Muscle layer of colon (tissue), 2 donors: ENCODE measurements at regions not wholly inside any gene's neighbourhood (a gene's known extent, or its start where the extent isn't known, plus 50 kb on each side); places are given as distances from the start of the nearest gene placed in this dataset.
"Not testable (repeated sequence)": the region's sequence is repeated elsewhere in the genome, so short reads cannot be mapped to it uniquely, and the experiment has no call there.

Source experiments
- H3K27ac ChIP-seq: one replicate; pipeline ENCODE4 v1.7.0; 2013; ENCODE audit warnings: low read depth, mild to moderate bottlenecking, low read length, moderate library complexity
- H3K27me3 ChIP-seq, 2 donors: one replicate each; pipeline ENCODE4 v1.7.0; 2013; ENCODE audit warnings: low read length in 2 of 2, mild to moderate bottlenecking in 2 of 2; ENCODE audit not compliant: insufficient read depth in 2 of 2, control insufficient read depth in 1 of 2
- H3K36me3 ChIP-seq: one replicate; pipeline ENCODE4 v1.7.0; 2013; ENCODE audit warnings: mild to moderate bottlenecking, low read length; ENCODE audit not compliant: insufficient read depth
- H3K4me1 ChIP-seq: one replicate; pipeline ENCODE4 v1.7.0; 2013; ENCODE audit warnings: mild to moderate bottlenecking, low read length; ENCODE audit not compliant: insufficient read depth
- H3K4me3 ChIP-seq, 2 donors: one replicate each; pipeline ENCODE4 v1.7.0; 2013; ENCODE audit warnings: low read length in 2 of 2, low read depth in 1 of 2, mild to moderate bottlenecking in 1 of 2, moderate library complexity in 1 of 2
- H3K9ac ChIP-seq: one replicate; pipeline ENCODE4 v1.7.0; 2013; ENCODE audit warnings: low read length
- H3K9me3 ChIP-seq: one replicate; pipeline ENCODE4 v1.7.0; 2013; ENCODE audit warnings: mild to moderate bottlenecking, low read length
- donor health status: abdominal sarcoma.
- donor health status: Adenocarcinoma of cecum.

GRCh38 chr16:26802965-26803364 lies 263.8 kb upstream of the C16orf82 start:
- no peak overlapping the region for H3K9ac ChIP-seq
- H3K27me3 ChIP-seq: no peaks in the 10 kb centered on the region
- no peaks in the 10 kb centered on the region for H3K4me1 ChIP-seq
- no peaks in the 10 kb centered on the region for H3K36me3 ChIP-seq
- H3K9me3 ChIP-seq: no peaks in the 10 kb centered on the region
- no peak overlapping the region for H3K27ac ChIP-seq
- H3K4me3 ChIP-seq: no peak overlapping the region

DNA sequence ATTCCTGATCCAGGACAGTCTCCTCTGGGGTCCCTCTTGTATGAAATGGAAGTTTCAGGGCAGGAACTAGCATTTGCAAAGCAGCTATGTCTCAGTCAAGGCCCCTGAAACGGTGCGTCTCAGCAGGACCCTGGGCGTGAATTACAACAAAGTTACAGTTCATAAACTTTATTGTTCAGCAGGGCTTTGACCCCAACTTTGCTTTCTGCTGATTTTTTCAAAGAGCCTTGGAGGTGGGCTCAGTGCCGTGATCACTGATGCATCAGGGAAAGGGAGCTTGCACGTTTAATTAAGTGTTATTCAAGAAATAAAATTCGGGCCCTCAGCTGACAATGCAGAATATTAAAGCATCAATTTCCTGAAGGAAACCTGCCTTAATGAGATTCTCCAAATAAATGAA lies 260.1 kb upstream of the C16orf82 start:
- Histone ChIP-seq H3K4me1 (no peaks in the 10 kb centered on the region), H3K27ac (no peak overlapping the region), H3K4me3 (no peak overlapping the region), H3K36me3 (no peaks in the 10 kb centered on the region), H3K9ac (no peak overlapping the region), H3K9me3 (no peaks in the 10 kb centered on the region), H3K27me3 (no peaks in the 10 kb centered on the region)

- no peaks in the 10 kb centered on the region for H3K9me3 ChIP-seq
- H3K27ac ChIP-seq: no peak overlapping the region
- no peak overlapping the region for H3K4me3 ChIP-seq
- H3K4me1 ChIP-seq: no peaks in the 10 kb centered on the region
- H3K9ac ChIP-seq: no peak overlapping the region
- H3K36me3 ChIP-seq: no peaks in the 10 kb centered on the region
- H3K27me3 ChIP-seq: no peaks in the 10 kb centered on the region
Observed at GRCh38 chr16:26809461-26809860, 257.3 kb upstream of the C16orf82 start.

DNA sequence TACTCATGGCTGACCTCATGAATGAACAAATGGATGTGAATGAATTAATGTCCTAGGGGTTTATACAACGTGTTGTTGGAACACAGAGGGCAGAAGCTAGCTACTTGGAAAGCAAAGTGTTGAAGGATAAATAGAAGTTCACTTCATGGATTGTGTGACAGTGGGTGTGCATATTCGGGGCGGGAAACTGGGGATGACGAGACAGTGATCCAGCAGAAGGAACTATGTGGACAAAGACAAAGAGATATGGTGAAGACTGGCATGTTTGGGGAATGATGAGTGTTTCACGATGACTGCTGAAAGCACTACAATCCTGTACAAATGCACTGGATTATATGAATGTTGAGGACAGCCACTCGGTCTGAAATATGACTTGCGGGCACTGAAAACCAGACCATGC lies 250.5 kb upstream of the C16orf82 start:
- no peaks in the 10 kb centered on the region for H3K9me3 ChIP-seq
- no peak overlapping the region for H3K9ac ChIP-seq
- no peak overlapping the region for H3K4me3 ChIP-seq
- no peaks in the 10 kb centered on the region for H3K4me1 ChIP-seq
- H3K36me3 ChIP-seq: no peaks in the 10 kb centered on the region
- no peak overlapping the region for H3K27ac ChIP-seq
- H3K27me3 ChIP-seq: no peaks in the 10 kb centered on the region

- H3K36me3 ChIP-seq: no peaks in the 10 kb centered on the region
- H3K4me3 ChIP-seq: no peak overlapping the region
- no peak overlapping the region for H3K9ac ChIP-seq
- no peaks in the 10 kb centered on the region for H3K9me3 ChIP-seq
- no peak overlapping the region for H3K27ac ChIP-seq
- no peaks in the 10 kb centered on the region for H3K27me3 ChIP-seq
- H3K4me1 ChIP-seq: no peaks in the 10 kb centered on the region
Observed at GRCh38 chr16:26816885-26817571, 249.7 kb upstream of the C16orf82 start.

DNA sequence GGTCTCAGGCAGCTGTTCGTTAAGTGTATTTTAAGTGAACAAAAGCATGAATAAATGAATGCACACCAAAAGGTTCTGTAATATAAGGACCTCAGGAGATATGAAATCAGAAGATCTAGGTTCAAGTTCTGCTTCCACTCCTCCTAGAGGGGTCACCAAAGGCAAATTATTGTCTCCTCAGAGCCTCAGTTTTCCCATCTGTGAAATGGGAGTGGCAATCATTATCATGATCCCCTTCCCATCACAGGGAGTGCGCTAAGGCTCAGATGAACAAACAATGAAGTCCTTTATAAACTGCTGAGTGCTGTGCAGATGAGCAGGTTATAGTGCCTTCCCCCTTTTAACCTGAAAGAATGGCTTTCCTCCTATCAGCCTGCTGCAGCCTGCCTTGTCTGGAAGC lies 248.3 kb upstream of the C16orf82 start:
- H3K36me3 ChIP-seq: no peaks in the 10 kb centered on the region
- H3K4me1 ChIP-seq: no peaks in the 10 kb centered on the region
- H3K27ac ChIP-seq: no peak overlapping the region
- H3K9me3 ChIP-seq: no peaks in the 10 kb centered on the region
- H3K27me3 ChIP-seq: no peaks in the 10 kb centered on the region
- H3K9ac ChIP-seq: no peak overlapping the region
- no peak overlapping the region for H3K4me3 ChIP-seq

DNA sequence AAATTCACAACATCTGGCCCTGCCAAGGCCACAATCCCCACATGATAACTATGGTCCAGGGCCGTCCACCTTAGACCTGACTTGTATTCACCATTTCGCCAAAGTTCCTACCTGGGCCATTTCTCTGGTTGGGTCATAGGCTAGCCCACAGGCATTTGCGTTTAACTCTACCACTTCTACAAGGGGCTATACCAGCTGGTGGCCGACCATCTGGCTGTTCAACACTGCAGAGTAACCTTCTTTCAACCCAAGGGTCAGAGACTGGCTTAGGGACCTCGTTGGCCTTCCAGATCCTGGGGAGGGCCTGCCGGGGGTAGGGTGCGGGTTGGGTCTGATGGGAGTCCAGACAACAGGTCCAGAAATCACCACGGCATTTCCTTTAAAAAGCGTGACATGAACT lies 242.3 kb upstream of the C16orf82 start:
- Histone ChIP-seq H3K36me3 (no peaks in the 10 kb centered on the region), H3K27ac (no peak overlapping the region), H3K4me1 (no peaks in the 10 kb centered on the region), H3K27me3 (no peaks in the 10 kb centered on the region), H3K9me3 (no peaks in the 10 kb centered on the region), H3K4me3 (no peak overlapping the region), H3K9ac (no peak overlapping the region)

DNA sequence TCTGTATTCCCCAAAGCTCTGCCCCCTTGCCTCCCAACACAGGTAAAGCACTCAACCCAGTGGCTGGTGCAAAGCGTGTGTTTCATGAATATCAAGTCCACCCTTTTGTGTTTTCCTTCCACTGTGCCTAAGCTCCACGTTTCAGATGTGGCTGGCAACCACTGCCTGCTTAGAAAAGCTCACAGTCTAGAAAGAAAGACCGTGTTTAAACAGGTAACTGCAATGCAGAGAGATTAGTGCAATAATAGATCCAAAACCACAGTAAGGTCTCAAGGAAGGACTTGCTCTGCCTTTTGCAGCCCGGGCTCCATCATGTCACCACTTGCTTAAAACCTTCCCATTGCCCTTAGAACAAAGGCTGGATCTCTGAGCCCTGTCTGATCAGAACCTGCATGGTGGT lies 240.2 kb upstream of the C16orf82 start:
- Histone ChIP-seq H3K36me3 (no peaks in the 10 kb centered on the region), H3K27ac (no peak overlapping the region), H3K4me1 (no peaks in the 10 kb centered on the region), H3K9me3 (no peaks in the 10 kb centered on the region), H3K9ac (no peak overlapping the region), H3K4me3 (no peak overlapping the region), H3K27me3 (no peaks in the 10 kb centered on the region)

DNA sequence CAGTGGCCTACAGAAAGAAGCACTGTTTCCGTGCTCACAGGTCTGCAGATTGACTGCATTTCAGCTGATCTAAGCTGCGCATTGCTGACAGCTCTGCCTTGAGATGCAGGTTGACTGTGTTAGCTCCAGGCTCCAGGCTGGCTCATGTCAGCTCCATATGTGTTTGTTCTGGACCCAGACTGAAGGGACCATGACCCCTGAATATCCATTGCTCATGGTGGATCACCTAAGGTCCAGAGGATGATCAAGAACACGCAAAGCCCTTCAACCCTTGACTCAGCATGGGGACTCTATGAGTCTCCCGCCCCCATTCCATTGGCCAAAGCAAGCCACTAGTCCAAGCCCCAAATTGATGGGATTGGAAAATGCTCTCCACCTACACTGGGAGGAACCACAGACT lies 239.3 kb upstream of the C16orf82 start:
- H3K36me3 ChIP-seq: no peaks in the 10 kb centered on the region

GRCh38 chr16:26830428-26831127 lies 236.1 kb upstream of the C16orf82 start:
- no peaks in the 10 kb centered on the region for H3K4me1 ChIP-seq
- no peaks in the 10 kb centered on the region for H3K36me3 ChIP-seq
- no peak overlapping the region for H3K9ac ChIP-seq
- no peak overlapping the region for H3K27ac ChIP-seq
- no peak overlapping the region for H3K4me3 ChIP-seq
- H3K27me3 ChIP-seq: no peaks in the 10 kb centered on the region
- H3K9me3 ChIP-seq: no peaks in the 10 kb centered on the region

More for the DNA sequence above, 239.3 kb upstream of the C16orf82 start:
- no peaks in the 10 kb centered on the region for H3K9me3 ChIP-seq
- no peaks in the 10 kb centered on the region for H3K4me1 ChIP-seq
- no peak overlapping the region for H3K9ac ChIP-seq
- no peak overlapping the region for H3K4me3 ChIP-seq
- H3K27me3 ChIP-seq: no peaks in the 10 kb centered on the region
- H3K27ac ChIP-seq: no peak overlapping the region

- H3K36me3 ChIP-seq, H3K9ac ChIP-seq, H3K27ac ChIP-seq, H3K4me1 ChIP-seq, H3K4me3 ChIP-seq, H3K27me3 ChIP-seq, H3K9me3 ChIP-seq: not testable (repeated sequence)
Observed at GRCh38 chr16:26836114-26836513, 230.6 kb upstream of the C16orf82 start.

- Histone ChIP-seq H3K27ac (no peak overlapping the region), H3K9ac (no peak overlapping the region), H3K27me3 (no peaks in the 10 kb centered on the region), H3K4me3 (no peak overlapping the region), H3K36me3 (no peaks in the 10 kb centered on the region), H3K9me3 (no peaks in the 10 kb centered on the region), H3K4me1 (no peaks in the 10 kb centered on the region)
Observed at GRCh38 chr16:26838931-26839330, 227.8 kb upstream of the C16orf82 start.
